ENCODE measurements at regions not wholly inside any gene's neighbourhood (a gene's known extent, or its start where the extent isn't known, plus 50 kb on each side); places are given as distances from the start of the nearest gene placed in this dataset.

DNA sequence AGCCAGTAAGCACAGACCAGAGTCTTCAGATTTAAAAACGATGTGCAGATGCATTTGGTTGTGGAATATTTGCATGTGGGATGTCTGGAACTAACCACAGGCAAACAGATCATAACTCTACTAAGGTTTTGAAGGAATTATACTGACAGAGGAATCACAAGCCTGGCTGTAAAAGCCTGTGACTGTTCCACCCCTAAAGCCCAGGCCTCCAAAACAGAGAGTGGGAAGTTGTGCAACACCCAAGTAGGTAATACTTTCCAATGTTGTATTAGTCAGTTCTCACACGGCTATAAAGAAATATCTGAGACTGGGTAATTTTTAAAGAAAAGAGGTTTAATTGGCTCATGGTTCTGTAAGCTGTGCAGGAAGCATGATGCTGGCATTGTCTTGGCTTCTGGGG lies 68.1 kb upstream of the DCD start:
- TF ChIP-seq POLR2A (IDR thresholded peaks at IDR 0.05) (no peak), POLR2AphosphoS5 (IDR thresholded peaks at IDR 0.05) (no peak)
